Activated CD8-positive, alpha-beta T cell treated with anti-CD3 and anti-CD28 coated beads, Interleukin-2, amount 10 ng/mL, durations not matched to agents 7 days and 5 days (primary cell): ENCODE measurements at regions not wholly inside any gene's neighbourhood (a gene's known extent, or its start where the extent isn't known, plus 50 kb on each side); places are given as distances from the start of the nearest gene placed in this dataset.

Experiments used
- ATAC-seq: fragments of 150-1000 bp; cut with Tn5 transposase; one replicate; pipeline ENCODE4 v1.10.0; 2021; ENCODE audit warnings: moderate library complexity
- CTCF ChIA-PET: fragments of 350-600 bp; sonication (Branson Sonifier 250); formaldehyde crosslinking; loops from one replicate; lab custom pipeline; 2021; ENCODE audit warnings: antibody characterized with exemption; lab: Charles Lee
- POLR2A ChIA-PET: fragments of 350-600 bp; sonication (Branson Sonifier 250); formaldehyde crosslinking; loops from one replicate; lab custom pipeline; 2021; ENCODE audit warnings: antibody characterized with exemption; lab: Charles Lee
- DNase-seq: peaks from one replicate; pipeline ENCODE4 v3.0.0-alpha.2; 2020
- H3K27ac Mint-ChIP-seq: one replicate; pipeline ENCODE4 v1.8.0; 2021; ENCODE audit warnings: mild to moderate bottlenecking, mixed read lengths
- H3K27me3 Mint-ChIP-seq: one replicate; pipeline ENCODE4 v1.8.0; 2021; ENCODE audit warnings: low read depth, mixed read lengths
- H3K36me3 Mint-ChIP-seq: one replicate; pipeline ENCODE4 v1.8.0; 2021; ENCODE audit warnings: low read depth, mixed read lengths
- H3K4me1 Mint-ChIP-seq: one replicate; pipeline ENCODE4 v1.8.0; 2021; ENCODE audit warnings: low read depth, mixed read lengths
- H3K4me3 Mint-ChIP-seq: one replicate; pipeline ENCODE4 v1.8.0; 2021; ENCODE audit warnings: mild to moderate bottlenecking, mixed read lengths
- H3K9me3 Mint-ChIP-seq: one replicate; pipeline ENCODE4 v1.8.0; 2022; ENCODE audit warnings: mixed read lengths; ENCODE audit not compliant: insufficient read depth

- Mint-ChIP-seq H3K4me1 (no peaks in the 10 kb centered on the region), H3K27ac (no peak overlapping the region), H3K27me3 (peaks cover 2% of the 10 kb centered on the region), H3K36me3 (no peaks in the 10 kb centered on the region), H3K9me3 (no peaks in the 10 kb centered on the region), H3K4me3 (no peak overlapping the region)
- POLR2A ChIA-PET: no interaction called here
- no peak for ATAC-seq
- CTCF ChIA-PET: no interaction called here
- DNase-seq: no peak
Measured at GRCh38 chr20:43863821-43864544, 50.7 kb upstream of the TOX2 start.

DNA sequence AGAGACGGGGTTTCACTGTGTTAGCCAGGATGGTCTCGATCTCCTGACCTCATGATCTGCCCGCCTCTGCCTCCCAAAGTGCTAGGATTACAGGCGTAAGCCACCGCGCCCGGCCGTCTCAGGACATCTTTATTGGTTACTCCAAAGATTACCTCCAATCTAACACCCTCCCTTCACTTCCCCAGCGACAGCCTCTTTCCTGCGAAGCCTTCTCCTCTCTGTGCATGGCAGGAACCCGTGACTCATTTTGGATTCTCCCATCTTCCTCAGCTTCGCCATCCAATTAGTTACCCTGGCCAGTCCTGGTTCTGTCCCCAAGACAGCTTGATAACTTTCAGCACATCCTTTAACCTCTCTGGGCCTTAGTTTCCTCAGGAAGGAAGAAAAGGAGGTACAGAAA lies 51.3 kb upstream of the TOX2 start:
- Mint-ChIP-seq H3K27me3 (peaks cover 2% of the 10 kb centered on the region), H3K36me3 (no peaks in the 10 kb centered on the region), H3K4me3 (no peak overlapping the region), H3K4me1 (no peaks in the 10 kb centered on the region), H3K27ac (no peak overlapping the region), H3K9me3 (no peaks in the 10 kb centered on the region)
- ATAC-seq (no peak), DNase-seq (no peak)
- CTCF ChIA-PET: no interaction called here
- POLR2A ChIA-PET: no interaction called here

DNA sequence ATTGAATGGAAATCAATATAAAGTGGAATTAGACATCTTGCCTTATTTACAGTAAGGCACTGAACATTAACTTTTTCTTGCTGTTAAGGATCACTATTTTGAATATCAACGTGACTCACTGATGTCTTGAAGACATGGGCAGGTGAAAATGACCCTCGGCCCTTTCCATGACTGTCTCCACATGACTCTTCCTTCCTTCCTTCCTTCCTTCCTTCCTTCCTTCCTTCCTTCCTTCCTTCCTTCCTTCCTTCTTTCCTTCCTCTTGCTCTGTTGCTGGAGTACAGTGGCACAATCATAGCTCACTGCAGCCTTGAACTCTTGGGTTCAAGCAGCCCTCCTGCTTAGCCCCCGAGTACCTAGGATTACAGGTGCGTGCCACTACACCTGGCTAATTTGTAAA lies 52.2 kb upstream of the TOX2 start:
- Mint-ChIP-seq H3K27ac (no peak overlapping the region), H3K4me3 (no peak overlapping the region), H3K9me3 (no peaks in the 10 kb centered on the region), H3K36me3 (no peaks in the 10 kb centered on the region), H3K27me3 (peaks cover 8% of the 10 kb centered on the region), H3K4me1 (no peaks in the 10 kb centered on the region)
- ChIA-PET CTCF (no interaction called here), POLR2A (no interaction called here)
- DNase-seq (no peak), ATAC-seq (no peak)

GRCh38 chr20:43859994-43860393 lies 54.7 kb upstream of the TOX2 start:
- Mint-ChIP-seq H3K27me3 (peaks cover 14% of the 10 kb centered on the region), H3K9me3 (no peaks in the 10 kb centered on the region), H3K4me3 (no peak overlapping the region), H3K4me1 (no peaks in the 10 kb centered on the region), H3K27ac (no peak overlapping the region), H3K36me3 (no peaks in the 10 kb centered on the region)
- CTCF ChIA-PET: no interaction called here
- ATAC-seq (no peak), DNase-seq (no peak)
- POLR2A ChIA-PET: no interaction called here

- ChIA-PET CTCF (no interaction called here), POLR2A (no interaction called here)
- no peak for ATAC-seq
- Mint-ChIP-seq H3K4me3 (no peak overlapping the region), H3K27me3 (peaks cover 14% of the 10 kb centered on the region), H3K9me3 (no peaks in the 10 kb centered on the region), H3K36me3 (no peaks in the 10 kb centered on the region), H3K27ac (no peak overlapping the region), H3K4me1 (no peaks in the 10 kb centered on the region)
- no peak for DNase-seq
Measured at GRCh38 chr20:43857932-43858331, 56.7 kb upstream of the TOX2 start.

DNA sequence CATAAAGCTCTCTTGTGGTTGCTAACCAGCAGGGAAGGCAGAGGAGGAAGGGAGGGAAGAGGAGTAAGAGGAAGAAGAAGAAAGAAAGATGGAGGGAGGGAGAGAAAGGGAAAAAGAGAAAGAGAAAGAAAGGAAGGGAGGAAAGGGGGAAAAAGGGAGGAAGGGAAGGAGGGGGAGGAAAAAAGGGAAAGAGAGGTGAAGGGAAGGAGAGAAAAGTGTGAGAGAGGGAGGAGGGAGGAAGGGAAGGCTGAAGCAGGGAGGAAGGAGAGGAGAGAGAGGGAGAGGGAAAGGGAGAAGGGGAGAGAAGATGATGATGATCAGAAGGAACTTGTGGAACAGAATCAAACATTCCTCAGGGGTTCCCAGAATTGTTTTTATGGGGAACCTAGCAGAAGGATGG lies 57.5 kb upstream of the TOX2 start:
- no peaks in the 10 kb centered on the region for H3K4me1 Mint-ChIP-seq
- ATAC-seq: no peak
- no peaks in the 10 kb centered on the region for H3K36me3 Mint-ChIP-seq
- peaks cover 12% of the 10 kb centered on the region for H3K27me3 Mint-ChIP-seq
- POLR2A ChIA-PET: no interaction called here
- DNase-seq: no peak
- no peaks in the 10 kb centered on the region for H3K9me3 Mint-ChIP-seq
- no peak overlapping the region for H3K27ac Mint-ChIP-seq
- H3K4me3 Mint-ChIP-seq: no peak overlapping the region
- CTCF ChIA-PET: no interaction called here

GRCh38 chr20:43855803-43856202 lies 58.8 kb upstream of the TOX2 start:
- Mint-ChIP-seq H3K4me3 (no peak overlapping the region), H3K9me3 (no peaks in the 10 kb centered on the region), H3K27me3 (peaks cover 12% of the 10 kb centered on the region), H3K4me1 (no peaks in the 10 kb centered on the region), H3K36me3 (no peaks in the 10 kb centered on the region), H3K27ac (no peak overlapping the region)
- DNase-seq (no peak), ATAC-seq (no peak)
- POLR2A ChIA-PET: interaction anchor here (0.7 kb wide), 1 partner anchor 147 kb away, joined by 3 read pairs; no protein-coding TSS in a partner anchor
- CTCF ChIA-PET: interaction anchor here (0.7 kb wide), 1 partner anchor 105 kb away, joined by 3 read pairs; no protein-coding TSS in a partner anchor

GRCh38 chr20:43853918-43854317 lies 60.7 kb upstream of the TOX2 start:
- Mint-ChIP-seq H3K36me3 (no peaks in the 10 kb centered on the region), H3K27ac (no peak overlapping the region), H3K4me3 (no peak overlapping the region), H3K27me3 (peaks cover 12% of the 10 kb centered on the region), H3K4me1 (no peaks in the 10 kb centered on the region), H3K9me3 (no peaks in the 10 kb centered on the region)
- DNase-seq: no peak
- CTCF ChIA-PET: no interaction called here
- POLR2A ChIA-PET: no interaction called here
- ATAC-seq: no peak

- no peaks in the 10 kb centered on the region for H3K36me3 Mint-ChIP-seq
- ChIA-PET POLR2A (interaction anchor here (0.6 kb wide), 1 partner anchor 13 kb away, joined by 5 read pairs; no protein-coding TSS in a partner anchor), CTCF (no interaction called here)
- H3K4me3 Mint-ChIP-seq: no peak overlapping the region
- no peak for DNase-seq
- H3K9me3 Mint-ChIP-seq: no peaks in the 10 kb centered on the region
- peaks cover 12% of the 10 kb centered on the region for H3K27me3 Mint-ChIP-seq
- no peak overlapping the region for H3K27ac Mint-ChIP-seq
- H3K4me1 Mint-ChIP-seq: no peaks in the 10 kb centered on the region
- ATAC-seq: no peak
Measured at GRCh38 chr20:43853174-43853803, 61.4 kb upstream of the TOX2 start.

DNA sequence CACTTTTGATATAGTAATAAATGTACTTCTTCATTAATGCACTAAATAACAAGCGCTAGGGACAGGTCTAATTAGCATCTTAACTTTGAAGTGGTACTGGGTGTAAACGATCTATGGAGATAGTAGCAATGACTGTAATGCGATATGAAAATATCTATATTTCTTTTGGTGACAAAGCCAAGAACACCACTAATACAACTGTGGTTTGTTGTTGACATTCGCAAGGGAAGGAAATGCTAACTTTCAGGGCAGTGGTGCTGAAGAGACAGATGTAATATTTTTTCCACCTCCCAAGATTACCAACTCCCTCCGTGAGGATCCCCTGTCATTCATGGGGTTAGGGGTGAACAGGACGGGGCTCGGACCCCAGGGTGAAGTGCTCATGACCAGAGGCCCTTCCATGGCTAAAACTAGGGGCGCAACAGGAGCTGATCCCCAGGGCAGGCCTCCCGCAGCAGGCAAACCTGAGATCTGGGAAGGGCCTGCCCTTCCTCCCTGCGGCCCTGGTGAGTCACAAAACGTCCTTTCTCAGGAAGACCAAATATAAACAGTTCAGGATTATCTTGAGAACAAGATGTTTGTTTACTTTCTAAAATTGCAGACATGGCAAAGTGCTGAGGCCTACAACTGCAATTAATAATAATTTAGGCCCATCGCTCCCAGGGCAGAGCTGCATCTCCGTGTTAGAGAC lies 65.0 kb upstream of the TOX2 start:
- peaks cover 4% of the 10 kb centered on the region for H3K27me3 Mint-ChIP-seq
- DNase-seq (no peak), ATAC-seq (no peak)
- H3K9me3 Mint-ChIP-seq: no peaks in the 10 kb centered on the region
- H3K4me1 Mint-ChIP-seq: peaks cover 19% of the 10 kb centered on the region
- H3K4me3 Mint-ChIP-seq: no peak overlapping the region
- H3K27ac Mint-ChIP-seq: no peak overlapping the region
- no peaks in the 10 kb centered on the region for H3K36me3 Mint-ChIP-seq
- POLR2A ChIA-PET: no interaction called here
- CTCF ChIA-PET: interaction anchor here (1.2 to 1.8 kb wide), 2 partner anchors 10 to 100 kb away, joined by 3 to 7 read pairs; no protein-coding TSS in a partner anchor

- H3K36me3 Mint-ChIP-seq: no peaks in the 10 kb centered on the region
- peaks cover 25% of the 10 kb centered on the region for H3K4me1 Mint-ChIP-seq
- H3K27ac Mint-ChIP-seq: no peak overlapping the region
- H3K9me3 Mint-ChIP-seq: no peaks in the 10 kb centered on the region
- ATAC-seq (no peak), DNase-seq (no peak)
- peaks cover 18% of the 10 kb centered on the region for H3K27me3 Mint-ChIP-seq
- CTCF ChIA-PET: interaction anchor here (1.1 to 5.1 kb wide), 3 partner anchors 96 to 233 kb away, joined by 3 to 31 read pairs (median 4); no protein-coding TSS in a partner anchor
- H3K4me3 Mint-ChIP-seq: no peak overlapping the region
- POLR2A ChIA-PET: no interaction called here
Measured at GRCh38 chr20:43846516-43846905, 68.1 kb upstream of the TOX2 start.
